ENCODE measurements at regions not wholly inside any gene's neighbourhood (a gene's known extent, or its start where the extent isn't known, plus 50 kb on each side); places are given as distances from the start of the nearest gene placed in this dataset.

DNA sequence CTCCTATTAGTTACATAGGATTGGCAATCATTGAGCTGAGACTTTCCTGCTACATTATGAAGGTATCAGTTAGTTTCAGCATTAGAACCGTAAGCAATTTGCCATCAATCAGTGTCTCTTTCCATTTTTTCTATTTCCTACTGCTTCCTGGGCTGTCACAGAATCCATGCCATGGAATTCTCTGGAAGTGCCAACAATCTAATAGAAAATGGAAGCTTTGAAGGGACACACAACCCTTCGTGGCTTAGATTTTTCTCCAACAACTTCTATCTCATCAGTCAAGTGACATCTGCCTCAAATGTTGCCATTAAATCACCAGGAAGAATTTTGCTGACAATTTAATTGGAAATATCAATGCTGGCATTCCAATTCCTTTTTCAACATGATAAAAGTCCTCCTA is 183.5 kb upstream of the PARD3B start:
- no peak for DNase-seq (ENCODE audit: extremely low read depth, low read depth)
- TF ChIP-seq, protein P1, sequence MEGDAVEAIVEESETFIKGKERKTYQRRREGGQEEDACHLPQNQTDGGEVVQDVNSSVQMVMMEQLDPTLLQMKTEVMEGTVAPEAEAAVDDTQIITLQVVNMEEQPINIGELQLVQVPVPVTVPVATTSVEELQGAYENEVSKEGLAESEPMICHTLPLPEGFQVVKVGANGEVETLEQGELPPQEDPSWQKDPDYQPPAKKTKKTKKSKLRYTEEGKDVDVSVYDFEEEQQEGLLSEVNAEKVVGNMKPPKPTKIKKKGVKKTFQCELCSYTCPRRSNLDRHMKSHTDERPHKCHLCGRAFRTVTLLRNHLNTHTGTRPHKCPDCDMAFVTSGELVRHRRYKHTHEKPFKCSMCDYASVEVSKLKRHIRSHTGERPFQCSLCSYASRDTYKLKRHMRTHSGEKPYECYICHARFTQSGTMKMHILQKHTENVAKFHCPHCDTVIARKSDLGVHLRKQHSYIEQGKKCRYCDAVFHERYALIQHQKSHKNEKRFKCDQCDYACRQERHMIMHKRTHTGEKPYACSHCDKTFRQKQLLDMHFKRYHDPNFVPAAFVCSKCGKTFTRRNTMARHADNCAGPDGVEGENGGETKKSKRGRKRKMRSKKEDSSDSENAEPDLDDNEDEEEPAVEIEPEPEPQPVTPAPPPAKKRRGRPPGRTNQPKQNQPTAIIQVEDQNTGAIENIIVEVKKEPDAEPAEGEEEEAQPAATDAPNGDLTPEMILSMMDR (IDR thresholded peaks at IDR 0.05; ENCODE audit: low read depth, low read length), result no peak

DNA sequence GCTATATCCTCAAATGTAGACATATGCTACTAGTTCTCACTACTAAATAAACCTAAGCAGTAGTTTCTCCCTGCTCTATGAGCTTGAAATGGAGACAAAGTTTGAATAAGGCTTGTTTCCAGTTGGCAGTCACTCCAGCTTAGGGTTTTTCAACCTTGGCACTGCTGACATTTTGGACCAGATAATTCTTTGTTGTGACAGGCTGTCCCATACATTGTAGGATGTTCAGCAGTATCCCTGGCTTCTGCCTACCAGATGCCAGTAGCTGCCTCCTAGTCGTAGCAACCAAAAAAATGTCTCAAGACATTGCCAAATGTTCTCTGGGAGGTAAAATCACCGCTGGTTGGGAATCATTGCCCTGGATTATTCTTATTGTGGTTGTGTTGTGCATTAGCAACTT is 182.7 kb upstream of the PARD3B start:
- TF ChIP-seq, protein P1 (IDR thresholded peaks at IDR 0.05; ENCODE audit: low read depth, low read length), result no peak
- DNase-seq (ENCODE audit: extremely low read depth, low read depth), result no peak

DNA sequence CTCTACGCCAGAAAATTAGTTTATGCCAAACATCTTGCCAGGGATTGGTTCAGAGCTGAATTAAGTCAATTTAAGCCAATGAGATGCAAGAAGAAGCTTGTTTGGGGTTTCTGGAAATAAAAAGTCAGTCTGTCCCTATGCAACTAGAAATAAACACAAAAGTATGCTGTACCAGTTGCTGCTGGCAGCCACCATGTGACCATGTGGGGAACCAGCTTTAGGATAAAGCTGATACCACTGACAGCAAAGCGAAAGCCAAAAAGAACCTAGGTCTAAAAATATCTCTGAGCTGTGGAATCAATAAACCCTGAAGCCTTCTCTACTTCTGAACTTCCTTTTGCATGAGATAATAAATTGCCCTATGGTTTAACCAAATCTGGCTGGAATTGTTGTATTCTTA is 181.8 kb upstream of the PARD3B start:
- TF ChIP-seq, protein P1 (IDR thresholded peaks at IDR 0.05; ENCODE audit: low read depth, low read length), result no peak
- no peak for DNase-seq (ENCODE audit: extremely low read depth, low read depth)

DNA sequence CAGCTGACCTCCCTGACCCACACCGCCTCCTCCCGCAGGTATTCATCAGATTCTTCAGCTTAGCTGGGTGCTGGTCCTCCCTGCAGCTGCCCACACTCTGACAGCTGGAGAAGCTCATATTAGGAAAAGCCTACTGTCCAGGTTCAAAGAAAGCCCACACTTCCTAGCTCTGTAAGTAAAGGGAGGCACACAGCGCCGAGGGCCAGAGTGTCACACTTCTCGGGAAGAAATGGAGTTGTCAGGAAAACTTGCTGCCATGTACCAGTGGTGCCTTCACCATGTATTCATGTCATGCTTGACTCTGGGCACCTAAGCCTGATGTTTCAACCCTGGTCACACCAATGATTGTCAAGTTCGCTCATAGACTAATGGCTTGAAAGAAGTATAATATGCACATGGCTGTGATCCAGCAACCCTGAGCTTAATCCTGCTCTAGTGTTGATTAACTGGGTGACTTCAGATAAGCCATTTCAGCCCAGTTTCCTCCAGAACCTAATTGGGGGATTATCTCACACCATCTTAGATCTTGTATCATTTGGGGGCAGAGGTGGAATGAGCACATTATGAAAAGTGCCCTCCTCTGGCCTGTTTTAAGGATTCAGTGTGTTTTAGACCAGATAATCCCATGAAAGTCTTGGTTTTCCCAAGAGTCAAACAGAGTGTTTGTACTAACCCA is 180.3 kb upstream of the PARD3B start:
- no peak for DNase-seq (ENCODE audit: extremely low read depth, low read depth)
- TF ChIP-seq, protein P1 (IDR thresholded peaks at IDR 0.05; ENCODE audit: low read depth, low read length), result no peak

DNA sequence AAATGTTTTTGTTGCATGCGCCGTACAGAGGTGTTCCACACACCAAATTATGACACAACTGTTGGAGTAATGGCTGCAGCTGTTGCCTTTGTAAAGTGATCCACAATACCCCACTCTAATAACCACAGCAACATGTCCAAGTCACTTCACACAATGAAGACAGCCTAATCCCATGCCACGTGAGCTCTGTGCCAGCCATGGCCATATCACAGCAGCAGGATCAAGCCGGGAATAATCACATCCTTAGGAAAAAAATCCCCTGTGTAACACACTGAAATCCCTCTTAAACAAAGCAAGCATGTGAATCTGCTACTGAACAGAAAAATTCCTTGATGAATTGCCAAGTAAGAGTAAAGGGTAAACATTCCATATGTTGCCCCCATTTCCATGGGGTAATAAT is 179.5 kb upstream of the PARD3B start:
- TF ChIP-seq, protein P1 (IDR thresholded peaks at IDR 0.05; ENCODE audit: low read depth, low read length), result no peak
- no peak for DNase-seq (ENCODE audit: extremely low read depth, low read depth)

DNA sequence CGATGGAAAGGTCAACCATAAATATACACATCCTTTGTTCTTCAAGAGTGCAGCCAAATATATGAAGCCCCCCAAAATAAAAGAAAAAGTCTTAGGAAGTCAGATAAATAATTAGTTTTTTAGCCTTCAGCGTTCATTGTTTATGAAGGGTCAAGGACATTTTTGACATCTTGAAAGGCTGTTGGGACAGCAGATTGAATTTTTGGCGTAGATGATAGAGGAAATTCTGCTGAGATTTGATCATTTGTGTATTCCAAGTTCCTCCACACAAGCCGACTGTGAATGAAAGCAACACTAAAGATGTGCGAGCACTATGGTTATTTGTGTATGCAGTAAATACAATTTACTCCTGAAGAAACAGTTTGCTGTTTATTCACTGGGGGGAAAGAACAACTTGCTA is 177.8 kb upstream of the PARD3B start:
- TF ChIP-seq, protein P1 (IDR thresholded peaks at IDR 0.05; ENCODE audit: low read depth, low read length), result no peak
- DNase-seq (ENCODE audit: extremely low read depth, low read depth), result no peak

DNA sequence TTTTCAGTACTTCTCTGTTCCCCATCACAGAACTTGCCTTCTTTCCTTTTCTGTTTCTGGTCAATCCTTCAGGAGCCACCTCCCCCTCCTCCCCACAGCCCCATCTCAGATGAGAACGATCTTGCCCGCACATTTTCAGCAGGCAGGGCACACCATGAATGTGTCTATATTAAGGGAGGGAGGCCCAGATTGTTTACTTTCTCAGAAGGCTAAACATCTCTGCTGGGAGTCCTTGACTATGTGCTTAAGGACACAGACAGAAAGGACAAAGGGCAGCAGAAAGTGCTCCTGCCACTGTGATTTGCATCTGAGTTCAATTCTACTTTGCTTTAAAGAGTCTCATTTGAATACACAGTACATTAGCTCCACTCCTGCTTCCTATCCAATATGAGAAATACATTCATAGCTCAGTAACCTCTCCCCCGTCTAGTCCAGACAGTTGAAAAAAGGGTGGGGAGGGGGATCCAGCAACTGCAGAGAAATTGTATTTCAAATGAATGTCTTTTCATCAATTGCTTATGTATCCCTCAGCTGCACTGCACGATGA is 175.0 kb upstream of the PARD3B start:
- no peak for DNase-seq (ENCODE audit: extremely low read depth, low read depth)

More for the DNA sequence above, 175.0 kb upstream of the PARD3B start:
- TF ChIP-seq, protein P1 (IDR thresholded peaks at IDR 0.05; ENCODE audit: low read depth, low read length), result no peak

Measured in AG09319 (cell line).